H9 (cell line): ENCODE measurements at regions not wholly inside any gene's neighbourhood (a gene's known extent, or its start where the extent isn't known, plus 50 kb on each side); places are given as distances from the start of the nearest gene placed in this dataset.

Experiments
- DNase-seq: peaks from one replicate; pipeline ENCODE4 v3.0.0-alpha.2; 2017
- H2AFZ ChIP-seq: one replicate; pipeline ENCODE4 v1.6.1; 2013; ENCODE audit warnings: mild to moderate bottlenecking, low read length, control low read depth, moderate library complexity
- H2AK5ac ChIP-seq: 2 replicates; pipeline ENCODE4 v1.6.1; 2013; ENCODE audit warnings: low read length, control low read depth, mixed read lengths; ENCODE audit not compliant: insufficient read length
- H2BK120ac ChIP-seq: one replicate; pipeline ENCODE4 v1.6.1; 2013; ENCODE audit warnings: low read depth, mild to moderate bottlenecking, low read length, control low read depth, inconsistent platforms; ENCODE audit not compliant: poor library complexity, severe bottlenecking
- H2BK12ac ChIP-seq: 2 replicates; pipeline ENCODE4 v1.6.1; 2013; ENCODE audit warnings: low read length, control low read depth, mixed read lengths, low read depth; ENCODE audit not compliant: insufficient read length
- H2BK15ac ChIP-seq: 2 replicates; pipeline ENCODE4 v1.6.1; 2013; ENCODE audit warnings: low read depth, low read length, control low read depth
- H2BK20ac ChIP-seq: one replicate; pipeline ENCODE4 v1.6.1; 2013; ENCODE audit warnings: low read depth, mild to moderate bottlenecking, low read length, control low read depth, inconsistent platforms; ENCODE audit not compliant: poor library complexity, severe bottlenecking
- H2BK5ac ChIP-seq: 2 replicates; pipeline ENCODE4 v1.6.1; 2013; ENCODE audit warnings: low read length, control low read depth, mixed read lengths; ENCODE audit not compliant: insufficient read length
- H3K14ac ChIP-seq: 2 replicates; pipeline ENCODE4 v1.6.1; 2013; ENCODE audit warnings: low read length, control low read depth; ENCODE audit not compliant: insufficient read depth
- H3K18ac ChIP-seq: 2 replicates; pipeline ENCODE4 v1.6.1; 2013; ENCODE audit warnings: low read depth, mild to moderate bottlenecking, mixed read lengths, low read length, control low read depth; ENCODE audit not compliant: insufficient read length
- H3K23ac ChIP-seq: 2 replicates; pipeline ENCODE4 v1.6.1; 2013; ENCODE audit warnings: low read length, control low read depth, mixed read lengths, low read depth; ENCODE audit not compliant: insufficient read length
- H3K23me2 ChIP-seq: 2 replicates; pipeline ENCODE4 v1.6.1; 2013; ENCODE audit warnings: low read depth, mild to moderate bottlenecking, mixed read lengths, low read length, control low read depth; ENCODE audit not compliant: insufficient read length, poor library complexity, severe bottlenecking
- H3K27ac ChIP-seq: 2 replicates; pipeline ENCODE4 v1.5.1; 2013; ENCODE audit warnings: low read length, control low read depth, mixed read lengths, low read depth; ENCODE audit not compliant: insufficient read length
- H3K27me3 ChIP-seq: 2 replicates; pipeline ENCODE4 v1.6.1; 2013; ENCODE audit warnings: low read length, control low read depth, inconsistent platforms; ENCODE audit not compliant: insufficient read depth
- H3K4ac ChIP-seq: 2 replicates; pipeline ENCODE4 v1.6.1; 2013; ENCODE audit warnings: low read depth, mild to moderate bottlenecking, control low read depth, inconsistent platforms, low read length, moderate library complexity
- H3K4me1 ChIP-seq: 2 replicates; pipeline ENCODE4 v1.6.1; 2013; ENCODE audit warnings: low read length, control low read depth, inconsistent platforms; ENCODE audit not compliant: insufficient read depth
- H3K4me2 ChIP-seq: 2 replicates; pipeline ENCODE4 v1.6.1; 2013; ENCODE audit warnings: low read length, control low read depth, mixed read lengths; ENCODE audit not compliant: insufficient read length, insufficient read depth
- H3K56ac ChIP-seq: 2 replicates; pipeline ENCODE4 v1.6.1; 2013; ENCODE audit warnings: low read depth, mild to moderate bottlenecking, mixed read lengths, low read length, control low read depth; ENCODE audit not compliant: insufficient read length
- H3K79me1 ChIP-seq: 2 replicates; pipeline ENCODE4 v1.6.1; 2013; ENCODE audit warnings: low read depth, mild to moderate bottlenecking, moderate library complexity, low read length, control low read depth, inconsistent platforms; ENCODE audit not compliant: insufficient read depth, poor library complexity, severe bottlenecking
- H3K79me2 ChIP-seq: 2 replicates; pipeline ENCODE4 v1.6.1; 2013; ENCODE audit warnings: low read length, control low read depth, inconsistent platforms; ENCODE audit not compliant: insufficient read depth
- H3K9ac ChIP-seq: 2 replicates; pipeline ENCODE4 v1.6.1; 2013; ENCODE audit warnings: low read length, control low read depth, mixed read lengths; ENCODE audit not compliant: insufficient read length; ENCODE audit errors: extremely low read depth
- H3K9me3 ChIP-seq: one replicate; pipeline ENCODE4 v1.6.1; 2013; ENCODE audit warnings: low read depth, low read length, inconsistent platforms; ENCODE audit not compliant: control insufficient read depth
- H3T11ph ChIP-seq: one replicate; pipeline ENCODE4 v1.6.1; 2013; ENCODE audit warnings: mild to moderate bottlenecking, low read length, control low read depth, inconsistent platforms
- H4K20me1 ChIP-seq: one replicate; pipeline ENCODE4 v1.6.1; 2013; ENCODE audit not compliant: control insufficient read depth, insufficient read length, insufficient read depth
- H4K5ac ChIP-seq: 2 replicates; pipeline ENCODE4 v1.6.1; 2013; ENCODE audit warnings: low read depth, mild to moderate bottlenecking, mixed read lengths, low read length, control low read depth; ENCODE audit not compliant: insufficient read length
- H4K8ac ChIP-seq: replicated peaks from 2 replicates; pipeline ENCODE4 v1.6.1; 2013; ENCODE audit warnings: low read length, control low read depth, mixed read lengths, low read depth; ENCODE audit not compliant: insufficient read length
- H4K91ac ChIP-seq: 2 replicates; pipeline ENCODE4 v1.6.1; 2013; ENCODE audit warnings: low read depth, mild to moderate bottlenecking, moderate library complexity, mixed read lengths, low read length, control low read depth; ENCODE audit not compliant: insufficient read length
- H3K27ac Mint-ChIP-seq, 3 experiments: 2 replicates in 2 of 3; 3 replicates in 1 of 3; pipeline ENCODE4 v1.8.0; 2020 to 2021; ENCODE audit warnings: mixed read lengths in 3 of 3, mild to moderate bottlenecking in 1 of 3, moderate library complexity in 1 of 3
- H3K27me3 Mint-ChIP-seq: 2 replicates; pipeline ENCODE4 v1.8.0; 2021; ENCODE audit warnings: low read depth, mild to moderate bottlenecking, moderate library complexity, mixed read lengths
- H3K36me3 Mint-ChIP-seq, 3 experiments: 2 replicates in 2 of 3; 3 replicates in 1 of 3; pipeline ENCODE4 v1.8.0; 2020 to 2021; ENCODE audit warnings: low read depth in 3 of 3, mixed read lengths in 3 of 3; ENCODE audit not compliant: insufficient read depth in 1 of 3
- H3K4me1 Mint-ChIP-seq, 2 experiments: 2 replicates each; pipeline ENCODE4 v1.8.0; 2020; ENCODE audit warnings: mixed read lengths in 2 of 2
- H3K4me3 Mint-ChIP-seq, 2 experiments: 2 replicates in 1 of 2; 3 replicates in 1 of 2; pipeline ENCODE4 v1.8.0; 2020 to 2021; ENCODE audit warnings: mild to moderate bottlenecking in 2 of 2, mixed read lengths in 2 of 2, moderate library complexity in 1 of 2
- H3K9me3 Mint-ChIP-seq, 2 experiments: 2 replicates in 1 of 2; 3 replicates in 1 of 2; pipeline ENCODE4 v1.8.0; 2020; ENCODE audit warnings: mild to moderate bottlenecking in 2 of 2, mixed read lengths in 2 of 2, moderate library complexity in 1 of 2
- whole genome bisulfite sequencing: extraction: QIAGEN DNeasy Blood & Tissue Kit; methylation state at CpG from one replicate; pipeline ENCODE4 v1.1.7; 2013; ENCODE audit warnings: missing lambda C conversion rate, low lambda C conversion rate, mixed read lengths; ENCODE audit not compliant: insufficient read length; ENCODE audit errors: extremely low coverage; 5-methylcytosine and 5-hydroxymethylcytosine counted together
- TF ChIP-seq, protein P1 (sequence below): fragments of 200-600 bp; sonication (generic); conservative IDR thresholded peaks from 3 replicates; pipeline ENCODE4 v1.8.0; 2021; ENCODE audit warnings: antibody characterized with exemption, mild to moderate bottlenecking

DNA sequence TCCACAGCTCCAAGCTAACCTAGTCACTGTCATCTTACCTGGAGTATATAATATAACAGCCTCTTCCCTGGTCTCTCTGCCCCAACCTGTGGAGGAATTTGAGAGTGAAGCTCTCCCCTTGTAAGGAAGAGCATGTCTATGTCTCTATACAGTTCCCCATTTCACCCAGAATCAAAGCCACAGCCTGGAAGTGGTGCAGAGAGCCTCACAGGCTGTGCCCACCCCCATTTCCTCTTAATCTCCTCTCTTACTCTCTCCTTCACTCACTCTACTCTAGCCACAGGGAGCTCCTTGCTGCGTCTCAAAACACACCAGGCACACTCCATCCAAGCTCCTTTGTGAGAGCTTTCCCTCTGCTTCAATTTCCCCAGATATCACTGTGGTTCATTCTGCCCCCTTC is 302.5 kb upstream of the ISX start:
- Histone ChIP-seq H3K4ac (no peak overlapping the region), H3K79me2 (no peaks in the 10 kb centered on the region), H3K9ac (no peak overlapping the region), H3K4me1 (no peaks in the 10 kb centered on the region), H2BK5ac (no peak overlapping the region), H4K8ac (no peak overlapping the region), H3K27me3 (no peaks in the 10 kb centered on the region), H3K23ac (no peak overlapping the region), H2BK15ac (no peak overlapping the region), H4K91ac (no peak overlapping the region), H4K20me1 (no peaks in the 10 kb centered on the region), H2BK120ac (no peak overlapping the region), H2BK20ac (no peak overlapping the region), H3K56ac (no peak overlapping the region), H3K18ac (no peak overlapping the region), H4K5ac (no peak overlapping the region), H2AFZ (no peak overlapping the region), H2BK12ac (no peak overlapping the region), H3K23me2 (no peaks in the 10 kb centered on the region), H3K9me3 (no peaks in the 10 kb centered on the region), H3T11ph (no peak overlapping the region), H3K27ac (no peak overlapping the region), H2AK5ac (no peak overlapping the region), H3K79me1 (no peaks in the 10 kb centered on the region), H3K4me2 (no peak overlapping the region), H3K14ac (no peak overlapping the region)
- Mint-ChIP-seq H3K9me3 (no peaks in the 10 kb centered on the region), H3K27ac (no peak overlapping the region), H3K4me3 (no peak overlapping the region), H3K27me3 (peaks cover 6% of the 10 kb centered on the region; the same call in 1 of the 2 replicates), H3K36me3 (no peaks in the 10 kb centered on the region; a peak in 1 of 7 replicates), H3K4me1 (peaks cover 5 to 7% of the 10 kb centered on the region in 2 experiments)
- TF ChIP-seq, protein P1, sequence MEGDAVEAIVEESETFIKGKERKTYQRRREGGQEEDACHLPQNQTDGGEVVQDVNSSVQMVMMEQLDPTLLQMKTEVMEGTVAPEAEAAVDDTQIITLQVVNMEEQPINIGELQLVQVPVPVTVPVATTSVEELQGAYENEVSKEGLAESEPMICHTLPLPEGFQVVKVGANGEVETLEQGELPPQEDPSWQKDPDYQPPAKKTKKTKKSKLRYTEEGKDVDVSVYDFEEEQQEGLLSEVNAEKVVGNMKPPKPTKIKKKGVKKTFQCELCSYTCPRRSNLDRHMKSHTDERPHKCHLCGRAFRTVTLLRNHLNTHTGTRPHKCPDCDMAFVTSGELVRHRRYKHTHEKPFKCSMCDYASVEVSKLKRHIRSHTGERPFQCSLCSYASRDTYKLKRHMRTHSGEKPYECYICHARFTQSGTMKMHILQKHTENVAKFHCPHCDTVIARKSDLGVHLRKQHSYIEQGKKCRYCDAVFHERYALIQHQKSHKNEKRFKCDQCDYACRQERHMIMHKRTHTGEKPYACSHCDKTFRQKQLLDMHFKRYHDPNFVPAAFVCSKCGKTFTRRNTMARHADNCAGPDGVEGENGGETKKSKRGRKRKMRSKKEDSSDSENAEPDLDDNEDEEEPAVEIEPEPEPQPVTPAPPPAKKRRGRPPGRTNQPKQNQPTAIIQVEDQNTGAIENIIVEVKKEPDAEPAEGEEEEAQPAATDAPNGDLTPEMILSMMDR = no peak
- DNase-seq = no peak
- WGBS = no CpG with 5 or more reads among the region's 1 CpG
